CD14-positive monocyte (primary cell): ENCODE measurements at regions not wholly inside any gene's neighbourhood (a gene's known extent, or its start where the extent isn't known, plus 50 kb on each side); places are given as distances from the start of the nearest gene placed in this dataset.
"Not testable (repeated sequence)": the region's sequence is repeated elsewhere in the genome, so short reads cannot be mapped to it uniquely, and the experiment has no call there.

ENCODE experiments used
- DNase-seq, 3 donors: peaks; one replicate each; pipeline ENCODE4 v3.0.0-alpha.2; 2011 to 2022
- H2AFZ ChIP-seq: 2 replicates; pipeline ENCODE4 v1.6.0; 2012; ENCODE audit warnings: mild to moderate bottlenecking, low read depth, low read length, inconsistent platforms; ENCODE audit not compliant: insufficient read depth, poor library complexity, severe bottlenecking
- H3K27ac ChIP-seq, 2 donors: 1 replicate in 1 of 2; 2 replicates in 1 of 2; pipeline ENCODE4 v1.5.1; 2012 to 2013; ENCODE audit warnings: low read length in 2 of 2, control low read depth in 1 of 2, inconsistent platforms in 1 of 2, low read depth in 1 of 2, mild to moderate bottlenecking in 1 of 2
- H3K27me3 ChIP-seq, 2 donors: one replicate each; pipeline versions ENCODE4 v1.6.0 to v1.6.1; 2011 to 2013; ENCODE audit warnings: low read length in 2 of 2; ENCODE audit not compliant: control insufficient read depth in 2 of 2, insufficient read depth in 2 of 2
- H3K36me3 ChIP-seq, 2 donors: replicated peaks in 1 of 2; 1 replicate in 1 of 2; 2 replicates in 1 of 2; pipeline versions ENCODE4 v1.5.1 to v1.6.1; 2012 to 2013; ENCODE audit warnings: low read length in 2 of 2, control low read depth in 1 of 2, inconsistent platforms in 1 of 2, mild to moderate bottlenecking in 1 of 2; ENCODE audit not compliant: insufficient read depth in 2 of 2, control insufficient read depth in 1 of 2
- H3K4me1 ChIP-seq, 2 donors: 1 replicate in 1 of 2; 2 replicates in 1 of 2; pipeline versions ENCODE4 v1.5.1 to v1.6.1; 2012 to 2013; ENCODE audit warnings: low read length in 2 of 2, control low read depth in 1 of 2, inconsistent platforms in 1 of 2, mild to moderate bottlenecking in 1 of 2, moderate library complexity in 1 of 2; ENCODE audit not compliant: insufficient read depth in 2 of 2, control insufficient read depth in 1 of 2
- H3K4me2 ChIP-seq: replicated peaks from 2 replicates; pipeline ENCODE3; 2012; ENCODE audit warnings: low read length, moderate library complexity, mild to moderate bottlenecking; ENCODE audit not compliant: poor library complexity, severe bottlenecking; ENCODE audit errors: extremely low read depth
- H3K4me3 ChIP-seq, 3 experiments: fragments of 200-600 bp in 1 of 3; sonication (generic) in 1 of 3; replicated peaks in 1 of 3; 1 replicate in 2 of 3; 2 replicates in 1 of 3; pipeline ENCODE4 v1.5.1; 2011 to 2013; ENCODE audit warnings: low read length in 3 of 3, mild to moderate bottlenecking in 3 of 3, control low read depth in 2 of 3, low read depth in 2 of 3, inconsistent platforms in 1 of 3, moderate library complexity in 1 of 3
- H3K79me2 ChIP-seq: 2 replicates; pipeline ENCODE4 v1.6.0; 2012; ENCODE audit warnings: mild to moderate bottlenecking, control low read depth, inconsistent platforms, low read length, moderate library complexity; ENCODE audit not compliant: insufficient read depth
- H3K9ac ChIP-seq: 2 replicates; pipeline ENCODE4 v1.6.0; 2017; ENCODE audit warnings: low read length, mild to moderate bottlenecking; ENCODE audit not compliant: insufficient read depth, poor library complexity, severe bottlenecking
- H3K9me3 ChIP-seq, 2 donors: replicated peaks in 1 of 2; 1 replicate in 1 of 2; 2 replicates in 1 of 2; pipeline versions ENCODE4 v1.5.1 to v1.6.1; 2012 to 2013; ENCODE audit warnings: low read length in 2 of 2, control low read depth in 1 of 2; ENCODE audit not compliant: control insufficient read depth in 1 of 2, insufficient read depth in 1 of 2
- H4K20me1 ChIP-seq: 2 replicates; pipeline ENCODE4 v1.6.0; 2012; ENCODE audit warnings: mild to moderate bottlenecking, low read length, control low read depth, moderate library complexity; ENCODE audit not compliant: insufficient read depth
- H3K27ac Mint-ChIP-seq, 7 donors: one replicate each; pipeline ENCODE4 v1.8.0; 2020; ENCODE audit warnings: mild to moderate bottlenecking in 7 of 7, mixed read lengths in 7 of 7, moderate library complexity in 6 of 7, inconsistent platforms in 2 of 7
- H3K27me3 Mint-ChIP-seq, 3 donors: one replicate each; pipeline ENCODE4 v1.8.0; 2021 to 2022; ENCODE audit warnings: low read depth in 3 of 3, mild to moderate bottlenecking in 3 of 3, mixed read lengths in 3 of 3, moderate library complexity in 3 of 3, inconsistent platforms in 1 of 3
- H3K36me3 Mint-ChIP-seq, 2 donors: one replicate each; pipeline ENCODE4 v1.8.0; 2020; ENCODE audit warnings: mixed read lengths in 2 of 2, inconsistent platforms in 1 of 2, mild to moderate bottlenecking in 1 of 2
- H3K4me1 Mint-ChIP-seq: one replicate; pipeline ENCODE4 v1.8.0; 2020; ENCODE audit warnings: mild to moderate bottlenecking, mixed read lengths
- H3K4me3 Mint-ChIP-seq, 2 donors: one replicate each; pipeline ENCODE4 v1.8.0; 2020; ENCODE audit warnings: mild to moderate bottlenecking in 2 of 2, mixed read lengths in 2 of 2, moderate library complexity in 1 of 2
- H3K9me3 Mint-ChIP-seq, 7 donors: one replicate each; pipeline ENCODE4 v1.8.0; 2020 to 2022; ENCODE audit warnings: mixed read lengths in 7 of 7, mild to moderate bottlenecking in 6 of 7, moderate library complexity in 6 of 7, inconsistent platforms in 2 of 7
- CTCF ChIP-seq: fragments of 200-600 bp; IDR thresholded peaks from one replicate; pipeline ENCODE4 v1.8.0; 2022; ENCODE audit warnings: antibody characterized with exemption, mild to moderate bottlenecking
- WGBS: methylation state at CpG from one replicate; pipeline ENCODE4 v1.1.5; 2013; ENCODE audit warnings: missing lambda C conversion rate; ENCODE audit not compliant: insufficient coverage; 5-methylcytosine and 5-hydroxymethylcytosine counted together
- intact Hi-C, 2 donors: fragments of 100-400 bp; cut with micrococcal nuclease; formaldehyde crosslinking; loops; one replicate each; pipeline versions ENCODE4 v1.15.0 to v1.15.1; 2023

GRCh38 chr18:1779587-1779986 lies 791.7 kb downstream of the METTL4 start:
- H3K4me1 Mint-ChIP-seq = no peaks in the 10 kb centered on the region

GRCh38 chr18:1784113-1784512 lies 787.2 kb downstream of the METTL4 start:
- Histone ChIP-seq H3K4me1 (no peaks in the 10 kb centered on the region), H3K4me3 (no peak overlapping the region), H3K79me2 (no peaks in the 10 kb centered on the region), H3K27ac (no peak overlapping the region), H3K4me2 (no peak overlapping the region), H2AFZ (no peak overlapping the region), H3K36me3 (no peaks in the 10 kb centered on the region), H3K9me3 (peaks cover 9 to 11% of the 10 kb centered on the region in 2 donors), H4K20me1 (no peaks in the 10 kb centered on the region), H3K27me3 (no peaks in the 10 kb centered on the region), H3K9ac (no peak overlapping the region)
- Mint-ChIP-seq H3K27ac (no peak overlapping the region), H3K4me3 (no peak overlapping the region), H3K4me1 (no peaks in the 10 kb centered on the region), H3K27me3 (peaks cover 0 to 2% (median 0%) of the 10 kb centered on the region in 3 donors), H3K9me3 (peaks cover 3 to 25% (median 10%) of the 10 kb centered on the region in 7 donors), H3K36me3 (no peaks in the 10 kb centered on the region)
- intact Hi-C loops = no loop called here
- no peak for DNase-seq
- 95% methylated on average over 5 of the region's 5 CpGs for WGBS
- TF ChIP-seq CTCF = no peak

More at GRCh38 chr18:1779587-1779986, 791.7 kb downstream of the METTL4 start:
- no peaks in the 10 kb centered on the region for H3K4me1 ChIP-seq
- no peaks in the 10 kb centered on the region for H3K27me3 ChIP-seq
- no peak overlapping the region for H2AFZ ChIP-seq
- TF ChIP-seq CTCF = no peak
- H4K20me1 ChIP-seq = no peaks in the 10 kb centered on the region
- WGBS = 80% methylated on average over 1 of the region's 3 CpGs
- H3K36me3 Mint-ChIP-seq = no peaks in the 10 kb centered on the region
- H3K36me3 ChIP-seq = no peaks in the 10 kb centered on the region
- H3K27ac Mint-ChIP-seq = no peak overlapping the region
- peaks cover 0 to 6% (median under 1%) of the 10 kb centered on the region in 7 donors for H3K9me3 Mint-ChIP-seq
- no peaks in the 10 kb centered on the region for H3K79me2 ChIP-seq
- no peak overlapping the region for H3K4me3 ChIP-seq
- peaks cover 3 to 7% of the 10 kb centered on the region in 2 donors for H3K9me3 ChIP-seq
- H3K27ac ChIP-seq = no peak overlapping the region
- H3K9ac ChIP-seq = no peak overlapping the region
- H3K27me3 Mint-ChIP-seq = peaks cover 0 to 2% (median 0%) of the 10 kb centered on the region in 3 donors
- H3K4me2 ChIP-seq = no peak overlapping the region
- no peak overlapping the region for H3K4me3 Mint-ChIP-seq
- no peak for DNase-seq
- intact Hi-C loops = no loop called here

- H3K36me3 Mint-ChIP-seq, H3K27ac Mint-ChIP-seq, intact Hi-C loops, H3K4me2 ChIP-seq, H3K9ac ChIP-seq, H3K4me3 Mint-ChIP-seq, H3K27me3 ChIP-seq, H3K4me1 ChIP-seq, H3K27ac ChIP-seq, H3K36me3 ChIP-seq, H3K27me3 Mint-ChIP-seq, H3K79me2 ChIP-seq, H3K4me3 ChIP-seq, H2AFZ ChIP-seq, H4K20me1 ChIP-seq, DNase-seq, H3K4me1 Mint-ChIP-seq: not testable (repeated sequence)
- 82% methylated on average over 4 of the region's 4 CpGs for WGBS
- peaks cover 3 to 29% (median 11%) of the 10 kb centered on the region in 7 donors for H3K9me3 Mint-ChIP-seq
- H3K9me3 ChIP-seq = peaks cover 9 to 11% of the 10 kb centered on the region in 2 donors
Measured at GRCh38 chr18:1785980-1786379, 785.3 kb downstream of the METTL4 start.
